IMR-90 (cell line): ENCODE measurements at regions not wholly inside any gene's neighbourhood (a gene's known extent, or its start where the extent isn't known, plus 50 kb on each side); places are given as distances from the start of the nearest gene placed in this dataset.

ENCODE experiments used
- ATAC-seq: fragments of 200-7000 bp; cut with Tn5 transposase; 2 replicates; pipeline ENCODE4 v1.9.1; 2020; ENCODE audit warnings: low read depth, mild to moderate bottlenecking, moderate library complexity
- BruUV-seq: library from RNA; stranded (reverse); fragments of 400-500 nt; replicated peaks from 2 replicates; lab custom pipeline; 2021; lab: Mats Ljungman, UMichigan
- CTCF ChIA-PET: fragments of 300-600 bp; formaldehyde crosslinking; extraction: SDS; loops from one replicate; lab custom pipeline; 2021; ENCODE audit warnings: antibody characterized with exemption; lab: Yijun Ruan, JAX
- POLR2A ChIA-PET: fragments of 300-600 bp; sonication (Branson Sonifier 250); formaldehyde crosslinking; loops from one replicate; lab custom pipeline; 2022; ENCODE audit warnings: antibody characterized with exemption; ENCODE audit not compliant: unreplicated experiment; lab: Charles Lee
- DNase-seq: peaks from one replicate; pipeline ENCODE4 v3.0.0; 2013
- H2AFZ ChIP-seq: replicated peaks from 2 replicates; pipeline ENCODE3; 2013; ENCODE audit warnings: low read length, mild to moderate bottlenecking; ENCODE audit not compliant: poor library complexity
- H2AK5ac ChIP-seq: 2 replicates; pipeline ENCODE4 v1.6.1; 2013; ENCODE audit warnings: low read depth, low read length, inconsistent platforms
- H2AK9ac ChIP-seq: replicated peaks from 2 replicates; pipeline ENCODE3; 2013; ENCODE audit warnings: mild to moderate bottlenecking, low read depth, low read length, moderate library complexity; ENCODE audit not compliant: poor library complexity
- H2BK120ac ChIP-seq: 2 replicates; pipeline ENCODE4 v1.6.1; 2013; ENCODE audit warnings: low read depth, low read length, inconsistent platforms
- H2BK15ac ChIP-seq: 3 replicates; pipeline ENCODE4 v1.6.1; 2013; ENCODE audit warnings: low read depth, low read length, inconsistent platforms
- H2BK20ac ChIP-seq: 2 replicates; pipeline ENCODE4 v1.6.1; 2013; ENCODE audit warnings: low read depth, mild to moderate bottlenecking, inconsistent platforms, low read length, moderate library complexity
- H2BK5ac ChIP-seq: 2 replicates; pipeline ENCODE4 v1.6.1; 2013; ENCODE audit warnings: mild to moderate bottlenecking, low read depth, low read length, inconsistent platforms; ENCODE audit not compliant: poor library complexity, severe bottlenecking
- H3K14ac ChIP-seq: replicated peaks from 2 replicates; pipeline ENCODE4 v1.6.1; 2013; ENCODE audit warnings: low read depth, low read length, inconsistent platforms
- H3K18ac ChIP-seq: 2 replicates; pipeline ENCODE4 v1.6.1; 2013; ENCODE audit warnings: low read depth, low read length, control low read depth
- H3K23ac ChIP-seq: 2 replicates; pipeline ENCODE4 v1.6.1; 2013; ENCODE audit warnings: low read depth, low read length, inconsistent platforms
- H3K27ac ChIP-seq: 2 replicates; pipeline ENCODE4 v1.5.1; 2013; ENCODE audit warnings: mild to moderate bottlenecking, control low read depth, low read length; ENCODE audit not compliant: insufficient read depth
- H3K27me3 ChIP-seq: 2 replicates; pipeline ENCODE4 v1.6.1; 2013; ENCODE audit warnings: low read length; ENCODE audit not compliant: control insufficient read depth, insufficient read depth
- H3K36me3 ChIP-seq: 2 replicates; pipeline ENCODE4 v1.6.1; 2013; ENCODE audit warnings: low read length, mixed read lengths; ENCODE audit not compliant: control insufficient read depth, insufficient read depth
- H3K4ac ChIP-seq: 2 replicates; pipeline ENCODE4 v1.6.1; 2013; ENCODE audit warnings: low read depth, low read length, inconsistent platforms
- H3K4me1 ChIP-seq: 2 replicates; pipeline ENCODE4 v1.6.1; 2013; ENCODE audit warnings: low read length, mixed read lengths; ENCODE audit not compliant: control insufficient read depth, insufficient read depth
- H3K4me2 ChIP-seq: 2 replicates; pipeline ENCODE4 v1.6.1; 2013; ENCODE audit warnings: low read depth, mild to moderate bottlenecking, control low read depth, low read length, moderate library complexity
- H3K4me3 ChIP-seq: 2 replicates; pipeline ENCODE4 v1.5.1; 2013; ENCODE audit warnings: low read depth, mild to moderate bottlenecking, control low read depth, low read length, moderate library complexity; ENCODE audit not compliant: insufficient read depth
- H3K56ac ChIP-seq: 2 replicates; pipeline ENCODE4 v1.6.1; 2013; ENCODE audit warnings: low read length, inconsistent platforms; ENCODE audit not compliant: insufficient read depth; ENCODE audit errors: extremely low read depth
- H3K79me1 ChIP-seq, 2 experiments: 2 replicates each; pipeline ENCODE4 v1.6.1; 2013; ENCODE audit warnings: low read length in 2 of 2, inconsistent platforms in 1 of 2, low read depth in 1 of 2
- H3K9ac ChIP-seq: 2 replicates; pipeline ENCODE4 v1.6.1; 2013; ENCODE audit warnings: low read depth, low read length, control low read depth
- H3K9me1 ChIP-seq: 2 replicates; pipeline ENCODE4 v1.6.1; 2013; ENCODE audit warnings: low read length, inconsistent platforms; ENCODE audit not compliant: insufficient read depth
- H3K9me3 ChIP-seq: 2 replicates; pipeline ENCODE4 v1.6.1; 2013; ENCODE audit warnings: low read length; ENCODE audit not compliant: control insufficient read depth, insufficient read depth
- H4K20me1 ChIP-seq: 2 replicates; pipeline ENCODE4 v1.6.1; 2013; ENCODE audit warnings: low read length, inconsistent platforms; ENCODE audit not compliant: insufficient read depth
- H4K5ac ChIP-seq: 2 replicates; pipeline ENCODE4 v1.6.1; 2013; ENCODE audit warnings: mild to moderate bottlenecking, low read depth, low read length, control low read depth
- H4K8ac ChIP-seq, 2 experiments: 2 replicates each; pipeline ENCODE4 v1.6.1; 2013; ENCODE audit warnings: low read depth in 2 of 2, low read length in 2 of 2, control low read depth in 1 of 2, inconsistent platforms in 1 of 2
- H4K91ac ChIP-seq: 2 replicates; pipeline ENCODE4 v1.6.1; 2013; ENCODE audit warnings: low read depth, low read length, inconsistent platforms; ENCODE audit not compliant: insufficient read depth
- BHLHE40 ChIP-seq: fragments of 150-350 bp; IDR thresholded peaks from 2 replicates; pipeline ENCODE4 v1.6.1; 2016; ENCODE audit warnings: mild to moderate bottlenecking, low read depth, low read length
- CEBPB ChIP-seq: IDR thresholded peaks from 2 replicates; pipeline ENCODE4 v1.6.1; 2012; ENCODE audit warnings: low read depth, low read length, improper control_type of control experiment
- CTCF ChIP-seq: conservative IDR thresholded peaks from 2 replicates; pipeline ENCODE4 v1.5.1; 2012; ENCODE audit warnings: mild to moderate bottlenecking, low read depth, low read length, improper control_type of control experiment
- FOS ChIP-seq: fragments of 150-350 bp; IDR thresholded peaks from 2 replicates; pipeline ENCODE4 v1.6.1; 2016; ENCODE audit warnings: low read depth, low read length
- MAFK ChIP-seq: IDR thresholded peaks from 2 replicates; pipeline ENCODE4 v1.6.1; 2012; ENCODE audit warnings: low read depth, low read length, improper control_type of control experiment
- MAZ ChIP-seq: IDR thresholded peaks from 2 replicates; pipeline ENCODE4 v1.6.1; 2012; ENCODE audit warnings: low read depth, mild to moderate bottlenecking, low read length, improper control_type of control experiment, moderate library complexity, borderline replicate concordance
- POLR2A ChIP-seq: IDR thresholded peaks from 2 replicates; pipeline ENCODE4 v1.6.1; 2012; ENCODE audit warnings: mild to moderate bottlenecking, low read depth, low read length
- RAD21 ChIP-seq: IDR thresholded peaks from 2 replicates; pipeline ENCODE4 v1.6.1; 2012; ENCODE audit warnings: low read length, improper control_type of control experiment
- RCOR1 ChIP-seq: IDR thresholded peaks from 2 replicates; pipeline ENCODE4 v1.6.1; 2012; ENCODE audit warnings: mild to moderate bottlenecking, low read length, improper control_type of control experiment; ENCODE audit not compliant: insufficient replicate concordance
- RFX5 ChIP-seq: IDR thresholded peaks from 2 replicates; pipeline ENCODE4 v1.8.0; 2012; ENCODE audit warnings: low read depth, mild to moderate bottlenecking, low read length, moderate library complexity
- USF2 ChIP-seq: fragments of 150-350 bp; IDR thresholded peaks from 2 replicates; pipeline ENCODE4 v1.6.1; 2017; ENCODE audit warnings: mild to moderate bottlenecking, antibody characterized with exemption, low read length, low read depth
- WGBS, 2 experiments: methylation state at CpG; one replicate each; pipeline versions ENCODE4 v1.1.5 to v1.1.7; 2013; ENCODE audit warnings: missing lambda C conversion rate in 2 of 2; ENCODE audit not compliant: insufficient read length in 1 of 2; ENCODE audit errors: extremely low coverage in 2 of 2; 5-methylcytosine and 5-hydroxymethylcytosine counted together
- dilution Hi-C: fragments of 300-500 bp; cut with HindIII; formaldehyde crosslinking; loops from one replicate; pipeline ENCODE4 v1.14.3; 2018; ENCODE audit warnings: low sequenced_read_pairs; ENCODE audit not compliant: unreplicated experiment
- in situ Hi-C: fragments of 300-500 bp; cut with MboI; formaldehyde crosslinking; loops from 3 replicates; pipeline ENCODE4 v1.14.3; 2019; ENCODE audit warnings: low sequenced_read_pairs, inconsistent platforms, mixed read lengths
- intact Hi-C: fragments of 100-400 bp; cut with micrococcal nuclease; formaldehyde crosslinking; loops from 2 replicates; pipeline ENCODE4 v1.10.0; 2022

GRCh38 chr9:99614341-99614740 is 207.3 kb upstream of the NR4A3 start:
- Histone ChIP-seq H3K27me3 (peaks cover 2% of the 10 kb centered on the region; the same call in 1 of the 2 replicates), H3K27ac (no peak overlapping the region), H3K4me3 (no peak overlapping the region), H2AK5ac (no peak overlapping the region), H2BK120ac (no peak overlapping the region), H3K9me3 (no peaks in the 10 kb centered on the region), H3K4ac (no peak overlapping the region), H2BK20ac (no peak overlapping the region), H3K79me1 (no peaks in the 10 kb centered on the region), H3K9me1 (no peaks in the 10 kb centered on the region), H2AK9ac (no peak overlapping the region), H3K18ac (no peak overlapping the region), H3K56ac (no peak overlapping the region), H2BK15ac (no peak overlapping the region), H4K5ac (no peak overlapping the region), H3K36me3 (no peaks in the 10 kb centered on the region), H3K14ac (no peak overlapping the region), H4K20me1 (no peaks in the 10 kb centered on the region), H3K9ac (no peak overlapping the region), H4K8ac (no peak overlapping the region), H3K23ac (no peak overlapping the region), H3K4me1 (no peaks in the 10 kb centered on the region), H4K91ac (no peak overlapping the region), H2AFZ (no peak overlapping the region), H2BK5ac (no peak overlapping the region), H3K4me2 (no peak overlapping the region)
- in situ Hi-C loops, result no loop called here
- dilution Hi-C loops, result no loop called here
- POLR2A ChIA-PET, result no interaction called here
- TF ChIP-seq MAFK (no peak), FOS (no peak), RCOR1 (no peak), CEBPB (no peak), CTCF (no peak), BHLHE40 (no peak), MAZ (no peak), RAD21 (no peak), USF2 (no peak), POLR2A (no peak), RFX5 (no peak)
- DNase-seq (no peak), ATAC-seq (no peak)
- no TSS peak for BruUV-seq
- 100% methylated on average over 1 of the region's 5 CpGs; no CpG with 5 or more reads in 1 of the 2 experiments for WGBS, 2 experiments
- CTCF ChIA-PET, result no interaction called here
- intact Hi-C loops, result no loop called here
